Esophagus squamous epithelium (tissue), 4 donors: ENCODE measurements at regions not wholly inside any gene's neighbourhood (a gene's known extent, or its start where the extent isn't known, plus 50 kb on each side); places are given as distances from the start of the nearest gene placed in this dataset.

Source experiments
- POLR2A ChIP-seq, 4 donors: fragments of 450-650 bp; IDR thresholded peaks; one replicate each; pipeline ENCODE4 v1.6.1; 2017; ENCODE audit warnings: antibody characterized with exemption in 4 of 4, mild to moderate bottlenecking in 4 of 4, moderate library complexity in 3 of 4
- TF ChIP-seq, protein P1 (sequence below), 6 experiments: fragments of 450-650 bp in 4 of 6; fragments of 200-600 bp in 2 of 6; sonication (generic) in 2 of 6; IDR thresholded peaks; one replicate each; pipeline ENCODE4 v1.5.1; 2016 to 2019; ENCODE audit warnings: antibody characterized with exemption in 6 of 6, mild to moderate bottlenecking in 4 of 6, moderate library complexity in 4 of 6

DNA sequence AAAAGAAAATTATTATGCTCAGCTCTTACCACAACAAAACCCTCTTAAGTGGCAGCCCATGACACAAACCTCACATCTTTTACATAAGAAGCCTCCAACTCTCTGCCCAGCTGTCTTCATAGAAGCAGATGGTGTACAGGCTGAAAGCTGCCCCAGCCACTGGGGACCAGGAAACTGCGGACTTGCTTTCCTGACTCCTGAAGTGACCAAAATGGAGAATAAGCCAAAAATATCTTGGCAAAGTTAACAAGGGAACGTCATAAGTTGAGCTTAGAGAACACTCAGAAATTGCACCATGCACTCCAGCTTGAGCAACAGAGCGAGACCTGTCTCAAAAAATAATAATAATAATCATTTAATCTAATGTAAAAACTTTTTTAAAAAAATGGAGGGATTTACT, 160.3 kb upstream of the CDYL start:
- TF ChIP-seq POLR2A (IDR thresholded peaks at IDR 0.05) = no peak
- TF ChIP-seq, protein P1, sequence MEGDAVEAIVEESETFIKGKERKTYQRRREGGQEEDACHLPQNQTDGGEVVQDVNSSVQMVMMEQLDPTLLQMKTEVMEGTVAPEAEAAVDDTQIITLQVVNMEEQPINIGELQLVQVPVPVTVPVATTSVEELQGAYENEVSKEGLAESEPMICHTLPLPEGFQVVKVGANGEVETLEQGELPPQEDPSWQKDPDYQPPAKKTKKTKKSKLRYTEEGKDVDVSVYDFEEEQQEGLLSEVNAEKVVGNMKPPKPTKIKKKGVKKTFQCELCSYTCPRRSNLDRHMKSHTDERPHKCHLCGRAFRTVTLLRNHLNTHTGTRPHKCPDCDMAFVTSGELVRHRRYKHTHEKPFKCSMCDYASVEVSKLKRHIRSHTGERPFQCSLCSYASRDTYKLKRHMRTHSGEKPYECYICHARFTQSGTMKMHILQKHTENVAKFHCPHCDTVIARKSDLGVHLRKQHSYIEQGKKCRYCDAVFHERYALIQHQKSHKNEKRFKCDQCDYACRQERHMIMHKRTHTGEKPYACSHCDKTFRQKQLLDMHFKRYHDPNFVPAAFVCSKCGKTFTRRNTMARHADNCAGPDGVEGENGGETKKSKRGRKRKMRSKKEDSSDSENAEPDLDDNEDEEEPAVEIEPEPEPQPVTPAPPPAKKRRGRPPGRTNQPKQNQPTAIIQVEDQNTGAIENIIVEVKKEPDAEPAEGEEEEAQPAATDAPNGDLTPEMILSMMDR (IDR thresholded peaks at IDR 0.05) = no peak
